HG03175 (cell line): ENCODE measurements at regions not wholly inside any gene's neighbourhood (a gene's known extent, or its start where the extent isn't known, plus 50 kb on each side); places are given as distances from the start of the nearest gene placed in this dataset.

Experiments used
- ATAC-seq: cut with Tn5 transposase; IDR thresholded peaks from one replicate; pipeline ENCODE4 v1.9.1; 2021; ENCODE audit warnings: mild to moderate bottlenecking, moderate library complexity; ENCODE audit not compliant: unreplicated experiment

GRCh38 chr13:37944081-37944868, 74.7 kb upstream of the TRPC4 start:
- no peak for ATAC-seq

- no peak for ATAC-seq
Measured at GRCh38 chr13:37942929-37943328, 73.4 kb upstream of the TRPC4 start.

GRCh38 chr13:37934339-37935191, 65.0 kb upstream of the TRPC4 start:
- ATAC-seq: no peak

GRCh38 chr13:37929308-37929707, 59.7 kb upstream of the TRPC4 start:
- no peak for ATAC-seq

- no peak for ATAC-seq
Measured at GRCh38 chr13:37927561-37927960, 58.0 kb upstream of the TRPC4 start.

- ATAC-seq: no peak
Measured at GRCh38 chr13:37925878-37926473, 56.4 kb upstream of the TRPC4 start.

- no peak for ATAC-seq
Measured at GRCh38 chr13:37923236-37923635, 53.7 kb upstream of the TRPC4 start.

- ATAC-seq: no peak
Measured at GRCh38 chr13:37919329-37919880, 49.8 kb upstream of the TRPC4 start.
